ENCODE measurements at regions not wholly inside any gene's neighbourhood (a gene's known extent, or its start where the extent isn't known, plus 50 kb on each side); places are given as distances from the start of the nearest gene placed in this dataset.
"Not testable (repeated sequence)": the region's sequence is repeated elsewhere in the genome, so short reads cannot be mapped to it uniquely, and the experiment has no call there.

- DNase-seq = no peak
Observed at GRCh38 chr13:61898207-61898606, 482.6 kb upstream of the PCDH20 start.

DNA sequence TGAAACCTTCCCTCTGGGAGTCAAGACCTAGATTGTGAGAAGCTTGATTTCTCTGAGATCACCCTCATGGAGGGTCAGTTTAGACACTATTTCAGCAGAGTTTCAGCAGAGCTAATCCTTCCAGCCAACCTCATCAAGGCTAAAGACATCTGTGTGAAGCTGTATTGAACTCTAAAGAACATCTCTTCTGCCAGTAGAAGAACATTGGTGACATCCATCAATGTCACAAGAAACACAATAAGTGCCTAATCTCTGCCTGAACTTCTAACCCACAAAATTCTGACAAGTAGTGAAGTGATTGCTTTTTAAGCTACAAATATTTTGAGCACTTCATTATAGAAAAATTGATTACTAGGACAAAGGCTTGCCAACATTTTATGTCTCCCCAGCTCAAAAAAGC lies 475.8 kb upstream of the PCDH20 start:
- peak; percentile 51 to 55 for DNase-seq

DNA sequence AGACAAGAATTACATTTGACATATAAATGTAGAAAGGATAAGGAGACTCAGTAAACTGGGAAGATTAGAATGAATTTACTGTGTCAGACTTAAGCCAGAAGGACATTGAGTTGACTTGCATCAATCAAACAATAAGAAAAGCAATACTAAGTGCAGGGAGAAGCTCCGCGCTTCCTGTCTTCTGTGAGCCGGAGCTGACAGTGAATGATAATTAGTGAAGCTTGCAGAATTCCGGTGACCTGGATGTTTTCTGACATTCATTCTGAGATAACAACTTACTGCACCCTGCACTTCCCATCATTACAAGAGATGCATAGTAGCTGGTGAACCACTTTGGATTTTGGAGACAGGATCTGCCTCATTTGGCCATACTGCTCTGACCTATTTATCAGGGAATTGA lies 469.2 kb upstream of the PCDH20 start:
- DNase-seq = no peak

DNA sequence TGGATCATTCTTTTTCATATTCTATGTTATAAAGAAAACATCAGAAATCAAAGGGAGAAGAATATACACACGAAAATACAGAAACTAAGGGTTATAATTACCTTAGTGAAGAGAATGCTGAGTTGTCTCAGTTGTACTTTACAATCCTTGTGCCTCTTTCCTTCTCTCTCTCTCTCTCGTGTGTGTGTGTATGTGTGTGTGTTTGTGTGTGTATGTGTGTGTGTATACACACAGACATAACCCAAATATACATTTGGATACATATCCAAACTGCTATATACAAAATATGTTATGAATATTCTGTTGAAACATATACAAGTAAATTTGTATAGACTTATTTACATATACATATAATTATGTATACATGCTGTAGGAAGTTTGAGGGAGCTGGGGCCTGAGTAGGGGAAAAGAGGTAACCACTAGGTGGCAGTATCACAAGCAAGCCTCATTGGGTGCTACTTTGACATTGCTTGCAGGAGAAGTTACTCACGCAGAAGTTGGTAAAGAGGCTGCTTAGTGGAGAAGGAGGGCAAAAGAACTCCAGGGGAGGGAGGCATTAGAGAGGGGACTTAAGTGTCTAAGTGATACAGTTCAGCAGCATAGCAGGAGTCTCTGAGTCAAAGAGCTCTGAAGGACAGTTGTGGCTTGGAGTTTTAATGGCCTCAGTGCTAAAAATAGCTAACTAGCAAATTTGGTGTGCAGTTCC lies 465.1 kb upstream of the PCDH20 start:
- DNase-seq = no peak

DNA sequence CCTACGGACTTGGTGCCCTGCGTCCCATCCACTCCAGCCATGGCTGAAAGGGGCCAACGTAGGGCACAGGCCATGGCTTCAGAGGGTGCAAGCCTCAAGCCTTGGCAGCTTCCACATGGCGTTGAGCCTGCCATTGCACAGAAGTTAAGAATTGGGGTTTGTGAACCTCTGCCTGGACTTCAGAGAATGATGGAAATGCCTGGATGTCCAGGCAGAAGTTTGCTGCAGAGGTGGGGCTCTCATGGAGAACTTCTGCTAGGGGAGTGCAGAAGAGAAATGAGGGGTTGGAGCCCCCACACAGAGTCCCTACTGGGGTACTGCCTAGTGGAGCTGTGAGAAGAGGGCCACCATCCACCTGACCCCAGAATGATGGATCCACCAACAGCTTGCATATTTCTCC lies 462.9 kb upstream of the PCDH20 start:
- DNase-seq = not testable (repeated sequence)

GRCh38 chr13:61874970-61875579 lies 459.4 kb upstream of the PCDH20 start:
- no peak for DNase-seq

DNA sequence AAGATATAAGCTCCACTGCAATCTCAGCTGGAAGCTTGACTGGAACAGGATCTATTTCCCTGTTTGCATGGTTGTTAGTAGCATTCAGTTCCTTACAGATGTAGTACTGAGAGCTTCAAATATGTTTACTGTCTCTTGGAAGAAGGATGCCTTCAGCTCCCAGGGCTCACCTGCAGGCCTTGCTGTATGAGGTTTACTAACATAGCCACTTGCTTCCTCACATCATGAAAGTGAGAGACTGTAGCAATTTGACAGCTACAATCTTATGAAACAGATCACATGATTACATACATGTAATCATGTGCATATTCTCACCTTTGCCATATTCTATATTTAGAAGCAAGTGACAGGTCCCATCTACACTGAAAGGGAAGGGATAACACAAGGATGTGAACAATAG lies 458.1 kb upstream of the PCDH20 start:
- no peak for DNase-seq

DNA sequence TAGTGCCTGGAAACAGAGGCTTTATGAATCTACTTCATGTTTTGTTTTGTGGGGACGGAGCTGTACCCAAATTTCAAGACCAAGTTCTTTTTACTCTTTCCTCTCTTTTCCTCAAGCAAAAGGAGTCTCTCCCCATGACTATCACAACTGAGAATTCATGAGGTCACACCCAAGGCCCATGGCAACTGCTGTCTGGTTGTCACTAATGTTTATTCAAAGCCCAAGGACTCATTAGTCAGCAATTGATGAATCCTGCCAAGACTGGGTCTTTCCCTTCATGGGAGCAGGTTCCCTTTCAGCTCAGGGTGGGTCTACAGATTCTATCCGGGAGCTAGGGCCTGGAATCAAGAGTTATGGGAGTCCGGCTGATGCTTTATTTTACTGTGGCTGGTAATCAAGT lies 441.5 kb upstream of the PCDH20 start:
- no peak for DNase-seq

GRCh38 chr13:61852116-61852619 lies 436.5 kb upstream of the PCDH20 start:
- no peak for DNase-seq

GRCh38 chr13:61850794-61851193 lies 435.1 kb upstream of the PCDH20 start:
- no peak for DNase-seq

DNA sequence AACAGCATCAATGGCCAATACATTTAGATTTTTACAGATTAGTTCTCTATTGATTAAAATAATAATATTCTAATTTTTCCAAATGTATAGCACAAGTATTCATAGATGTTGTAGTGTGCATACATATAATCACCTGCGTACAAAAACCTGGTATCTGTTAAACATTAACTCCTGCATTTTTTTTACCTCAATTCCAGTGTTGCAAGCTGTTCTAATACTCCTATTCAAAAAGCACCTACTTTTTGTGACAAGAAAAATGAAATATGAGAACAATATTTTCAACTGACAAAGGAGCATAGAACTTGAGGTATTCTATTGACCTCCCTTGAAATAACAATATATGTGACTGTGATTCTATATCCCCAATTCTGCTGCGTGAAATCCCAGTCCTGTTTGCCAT lies 422.9 kb upstream of the PCDH20 start:
- no peak for DNase-seq

DNA sequence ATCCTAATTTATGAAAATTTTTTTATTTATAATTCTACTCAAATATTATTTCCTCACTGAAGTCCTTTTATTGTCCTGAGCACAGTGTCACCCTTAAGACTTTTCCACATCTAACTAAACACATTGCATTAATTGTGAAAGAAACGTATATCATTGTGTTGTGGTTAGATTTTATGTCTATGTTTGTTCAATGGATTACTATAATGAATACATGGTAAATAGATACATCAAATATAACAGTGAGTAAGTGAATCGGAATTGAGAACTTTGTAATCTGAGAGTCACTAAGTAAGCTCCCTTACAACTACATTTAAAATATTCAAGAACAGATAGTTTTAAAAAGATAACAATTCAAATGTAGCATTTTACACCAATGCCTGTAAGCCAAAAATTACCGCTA lies 417.6 kb upstream of the PCDH20 start:
- no peak for DNase-seq

- DNase-seq = no peak
Observed at GRCh38 chr13:61831026-61831425, 415.4 kb upstream of the PCDH20 start.

DNA sequence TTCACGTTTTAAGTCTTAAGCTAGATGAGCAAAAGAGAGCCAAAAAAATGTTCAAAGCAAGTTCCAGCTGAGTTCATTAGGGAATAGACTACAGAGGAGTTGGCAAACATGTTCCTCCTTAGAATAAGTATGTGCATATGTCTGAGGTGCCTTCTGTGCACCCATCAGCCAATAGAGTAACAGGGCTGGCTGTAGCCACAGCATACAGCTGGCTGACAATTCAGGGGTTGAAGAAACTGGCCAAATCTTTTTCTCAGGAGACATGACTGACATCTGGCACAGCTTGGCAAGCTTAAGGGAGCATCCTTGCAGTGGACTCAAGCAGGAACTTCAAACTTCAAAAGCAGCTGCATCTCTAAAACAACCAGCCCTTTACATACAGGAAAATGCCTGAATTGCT lies 414.8 kb upstream of the PCDH20 start:
- DNase-seq = no peak

DNA sequence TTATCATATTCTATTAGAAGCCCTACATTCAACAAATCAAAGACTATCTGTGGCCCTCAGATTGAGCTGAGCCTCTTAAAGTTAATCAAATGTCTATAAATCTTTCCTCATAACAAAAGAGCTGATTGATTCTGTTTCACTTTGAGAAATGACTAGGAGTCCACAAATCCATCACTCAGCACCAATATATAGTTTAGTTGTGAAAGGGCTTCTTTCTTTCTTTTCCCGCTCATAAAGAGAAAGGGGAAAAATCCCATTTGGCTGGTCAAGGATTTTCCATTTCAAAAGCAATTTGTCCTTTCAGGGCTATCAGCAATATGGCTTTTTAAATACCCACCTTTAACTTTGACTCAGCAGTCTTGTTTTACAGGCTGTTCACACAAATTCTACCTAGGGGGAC lies 408.5 kb upstream of the PCDH20 start:
- DNase-seq = no peak

GRCh38 chr13:61812286-61812685 lies 396.6 kb upstream of the PCDH20 start:
- DNase-seq = no peak

- no peak for DNase-seq
Observed at GRCh38 chr13:61810065-61810464, 394.4 kb upstream of the PCDH20 start.

DNA sequence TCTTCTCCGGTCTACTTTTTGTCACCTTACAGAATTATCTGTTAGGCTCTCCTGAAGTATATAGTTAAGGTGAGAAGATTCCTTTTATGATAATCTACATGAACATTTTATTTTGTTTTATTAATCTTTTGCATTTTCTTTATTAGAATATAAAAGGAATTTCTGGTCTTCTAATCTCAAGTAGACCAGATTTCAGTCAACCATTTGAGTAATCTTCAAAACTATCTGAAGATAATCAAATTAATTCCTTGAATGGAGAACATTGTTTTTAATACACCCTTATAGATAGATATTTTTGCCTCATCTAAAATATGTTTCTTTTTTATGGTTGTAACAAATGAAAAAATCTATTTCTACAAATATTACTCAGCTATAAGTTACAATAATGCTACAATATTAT lies 381.7 kb upstream of the PCDH20 start:
- no peak for DNase-seq

DNA sequence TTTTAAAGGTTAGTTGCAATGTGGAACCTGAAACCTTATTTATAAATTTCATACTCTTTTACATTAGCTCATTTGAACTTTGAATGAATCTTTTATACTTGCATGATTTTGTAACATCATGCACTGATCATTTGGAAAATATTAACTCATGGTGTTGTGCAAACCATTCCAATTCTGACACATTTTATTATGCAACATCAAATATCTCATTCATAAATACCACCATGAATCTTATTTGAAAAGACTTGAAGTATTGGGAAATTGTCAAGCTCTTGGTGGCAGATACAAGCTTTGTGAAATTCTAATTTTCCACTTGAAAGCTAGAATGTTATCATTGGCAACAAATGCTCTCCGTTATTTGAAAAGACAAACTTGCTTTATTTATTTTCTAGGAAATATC lies 379.9 kb upstream of the PCDH20 start:
- DNase-seq = peak; percentile 59 to 72

DNA sequence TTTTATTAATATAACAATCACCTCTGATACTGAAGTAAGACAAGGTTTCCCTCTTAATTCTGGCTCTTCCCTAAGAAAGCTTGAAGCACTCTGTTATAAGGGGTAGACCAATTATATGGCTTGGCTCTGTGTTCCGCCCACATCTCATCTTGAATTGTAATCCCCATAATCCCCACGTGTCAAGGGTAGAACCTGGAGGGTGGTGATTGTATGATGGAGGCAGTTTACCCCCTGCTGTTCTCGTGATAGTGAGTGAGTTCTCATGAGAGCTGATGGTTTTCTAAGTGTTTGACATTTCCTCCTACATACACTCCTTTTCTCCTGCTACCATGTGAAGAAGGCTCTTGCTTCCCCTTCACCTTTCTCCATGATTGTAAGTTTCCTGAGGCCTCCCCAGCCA lies 363.8 kb upstream of the PCDH20 start:
- no peak for DNase-seq

DNA sequence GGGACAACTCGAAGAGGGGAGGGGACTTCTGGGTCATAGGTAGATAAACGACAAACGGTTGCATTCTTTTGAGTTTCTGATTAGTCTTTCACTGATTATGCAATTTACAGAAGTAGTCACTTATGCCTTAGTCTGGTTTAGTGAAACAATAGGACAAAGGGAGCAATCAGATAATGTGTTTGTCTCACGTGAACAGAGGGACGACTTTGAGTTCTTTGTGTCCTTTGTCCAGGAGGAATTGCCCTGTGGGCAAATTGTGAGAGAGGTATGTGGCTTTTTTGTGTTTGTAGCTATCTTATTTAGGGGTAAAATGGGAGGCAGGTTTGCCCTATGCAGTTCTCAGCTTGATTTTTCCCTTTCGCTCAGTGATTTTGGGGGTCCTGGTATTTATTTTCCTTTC lies 362.9 kb upstream of the PCDH20 start:
- DNase-seq = no peak

DNA sequence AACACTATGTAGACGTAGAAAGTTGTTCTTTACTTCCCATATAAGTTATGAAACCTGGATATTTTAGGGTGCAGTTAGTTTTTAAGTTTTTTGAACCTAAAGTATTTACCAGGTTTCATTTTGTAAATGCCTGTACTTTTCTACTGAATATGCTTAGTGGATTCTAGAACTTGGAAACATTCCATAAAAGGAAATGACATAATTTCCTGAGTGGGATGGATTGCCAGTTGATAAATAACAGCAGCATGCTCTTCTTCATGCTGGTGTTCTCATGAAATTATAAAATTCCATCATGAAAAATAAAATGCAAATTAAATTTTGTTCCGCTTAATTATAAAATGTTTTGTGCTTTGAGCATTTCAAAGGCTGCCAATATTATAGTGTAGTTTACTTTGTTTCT lies 362.2 kb upstream of the PCDH20 start:
- DNase-seq = no peak

- DNase-seq = peak in 1 of 2 donors; percentile 46
Observed at GRCh38 chr13:61777271-61777670, 361.6 kb upstream of the PCDH20 start.

GRCh38 chr13:61774903-61775302 lies 359.3 kb upstream of the PCDH20 start:
- no peak for DNase-seq
